Osteocyte (in vitro differentiated cells): ENCODE measurements at regions not wholly inside any gene's neighbourhood (a gene's known extent, or its start where the extent isn't known, plus 50 kb on each side); places are given as distances from the start of the nearest gene placed in this dataset.

Experiments used
- DNase-seq: peaks from one replicate; pipeline ENCODE4 v3.0.0; 2021; ENCODE audit warnings: mixed read lengths; ENCODE audit not compliant: unreplicated experiment; ENCODE audit errors: extremely low spot score
- H3K27ac Mint-ChIP-seq: one replicate; pipeline ENCODE4 v1.8.0; 2021; ENCODE audit warnings: mild to moderate bottlenecking, mixed read lengths; ENCODE audit not compliant: unreplicated experiment
- H3K27me3 Mint-ChIP-seq: one replicate; pipeline ENCODE4 v1.8.0; 2021; ENCODE audit warnings: mixed read lengths; ENCODE audit not compliant: unreplicated experiment
- H3K36me3 Mint-ChIP-seq: one replicate; pipeline ENCODE4 v1.8.0; 2021; ENCODE audit warnings: mixed read lengths; ENCODE audit not compliant: unreplicated experiment
- H3K4me1 Mint-ChIP-seq: one replicate; pipeline ENCODE4 v1.8.0; 2021; ENCODE audit warnings: mixed read lengths; ENCODE audit not compliant: unreplicated experiment
- H3K4me3 Mint-ChIP-seq: one replicate; pipeline ENCODE4 v1.8.0; 2021; ENCODE audit warnings: mild to moderate bottlenecking, moderate library complexity, mixed read lengths; ENCODE audit not compliant: unreplicated experiment
- H3K9me3 Mint-ChIP-seq: one replicate; pipeline ENCODE4 v1.8.0; 2021; ENCODE audit warnings: mixed read lengths; ENCODE audit not compliant: unreplicated experiment
- TF ChIP-seq, protein P1 (sequence below): fragments of 200-600 bp; sonication (generic); IDR thresholded peaks from 2 replicates; pipeline ENCODE4 v1.5.0; 2021; ENCODE audit warnings: antibody characterized with exemption, mild to moderate bottlenecking, moderate library complexity

DNA sequence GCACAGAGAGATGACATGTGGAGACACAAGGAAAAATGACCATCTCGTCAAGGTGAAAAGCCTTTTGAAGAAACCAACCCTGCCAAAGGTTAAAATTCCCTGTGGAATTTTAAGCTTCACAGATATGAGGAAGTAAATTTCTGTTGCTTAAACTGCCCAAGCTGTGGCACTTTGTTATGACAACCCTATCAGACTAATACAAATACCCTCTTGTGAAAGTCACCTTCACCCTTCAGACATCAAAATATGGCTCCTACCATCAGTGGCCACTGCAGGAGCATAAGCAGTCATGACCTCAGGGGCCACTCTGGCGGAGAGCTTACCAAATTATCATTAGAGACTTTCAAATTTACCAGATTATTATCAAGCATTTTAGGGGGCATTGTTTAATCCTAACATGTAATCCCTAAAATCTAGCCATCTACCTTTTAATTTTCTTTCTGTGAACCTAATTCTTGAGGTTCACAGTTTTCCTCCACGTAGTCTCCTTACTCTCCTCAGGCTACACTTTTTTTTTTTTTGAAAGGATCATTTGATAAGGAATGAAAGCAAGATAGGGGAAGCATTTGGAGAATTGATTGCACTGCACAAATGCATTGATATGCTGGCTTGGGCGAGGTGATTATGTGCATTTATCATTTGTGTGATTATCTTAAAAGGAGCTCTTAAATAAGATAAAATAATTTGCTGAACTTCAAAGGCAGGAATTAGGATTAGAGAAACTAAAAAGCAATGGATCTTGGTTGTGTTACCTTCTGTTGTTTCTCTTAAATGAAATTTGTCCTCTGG lies 90.3 kb downstream of the TMEM168 start:
- Mint-ChIP-seq H3K9me3 (no peaks in the 10 kb centered on the region), H3K4me1 (no peaks in the 10 kb centered on the region), H3K36me3 (no peaks in the 10 kb centered on the region), H3K27me3 (peaks cover 12% of the 10 kb centered on the region), H3K4me3 (no peak overlapping the region), H3K27ac (no peak overlapping the region)
- no peak for DNase-seq
- TF ChIP-seq, protein P1, sequence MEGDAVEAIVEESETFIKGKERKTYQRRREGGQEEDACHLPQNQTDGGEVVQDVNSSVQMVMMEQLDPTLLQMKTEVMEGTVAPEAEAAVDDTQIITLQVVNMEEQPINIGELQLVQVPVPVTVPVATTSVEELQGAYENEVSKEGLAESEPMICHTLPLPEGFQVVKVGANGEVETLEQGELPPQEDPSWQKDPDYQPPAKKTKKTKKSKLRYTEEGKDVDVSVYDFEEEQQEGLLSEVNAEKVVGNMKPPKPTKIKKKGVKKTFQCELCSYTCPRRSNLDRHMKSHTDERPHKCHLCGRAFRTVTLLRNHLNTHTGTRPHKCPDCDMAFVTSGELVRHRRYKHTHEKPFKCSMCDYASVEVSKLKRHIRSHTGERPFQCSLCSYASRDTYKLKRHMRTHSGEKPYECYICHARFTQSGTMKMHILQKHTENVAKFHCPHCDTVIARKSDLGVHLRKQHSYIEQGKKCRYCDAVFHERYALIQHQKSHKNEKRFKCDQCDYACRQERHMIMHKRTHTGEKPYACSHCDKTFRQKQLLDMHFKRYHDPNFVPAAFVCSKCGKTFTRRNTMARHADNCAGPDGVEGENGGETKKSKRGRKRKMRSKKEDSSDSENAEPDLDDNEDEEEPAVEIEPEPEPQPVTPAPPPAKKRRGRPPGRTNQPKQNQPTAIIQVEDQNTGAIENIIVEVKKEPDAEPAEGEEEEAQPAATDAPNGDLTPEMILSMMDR, result no peak

DNA sequence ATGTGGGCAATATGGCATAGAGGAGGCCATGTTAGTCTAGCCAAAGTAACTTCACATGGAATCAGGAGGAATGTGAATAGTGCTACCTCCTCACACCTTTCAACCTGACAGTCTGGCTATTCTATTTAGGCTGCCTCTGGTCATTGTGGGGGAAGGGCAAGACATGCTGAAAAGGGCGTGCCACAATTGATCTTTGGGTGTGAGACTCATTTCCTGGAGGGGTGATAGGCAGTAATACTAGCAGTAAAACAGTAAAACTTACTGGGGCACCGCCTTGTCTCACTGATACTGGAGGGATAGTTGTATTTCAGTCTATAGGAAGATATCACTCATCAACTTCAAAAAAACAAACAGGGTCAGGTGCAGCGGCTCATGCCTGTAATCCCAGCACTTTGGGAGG lies 88.7 kb downstream of the TMEM168 start:
- H3K36me3 Mint-ChIP-seq, result no peaks in the 10 kb centered on the region
- TF ChIP-seq, protein P1, result no peak
- no peaks in the 10 kb centered on the region for H3K4me1 Mint-ChIP-seq
- no peak for DNase-seq
- peaks cover 18% of the 10 kb centered on the region for H3K27me3 Mint-ChIP-seq
- no peaks in the 10 kb centered on the region for H3K9me3 Mint-ChIP-seq
- H3K27ac Mint-ChIP-seq, result no peak overlapping the region
- no peak overlapping the region for H3K4me3 Mint-ChIP-seq

DNA sequence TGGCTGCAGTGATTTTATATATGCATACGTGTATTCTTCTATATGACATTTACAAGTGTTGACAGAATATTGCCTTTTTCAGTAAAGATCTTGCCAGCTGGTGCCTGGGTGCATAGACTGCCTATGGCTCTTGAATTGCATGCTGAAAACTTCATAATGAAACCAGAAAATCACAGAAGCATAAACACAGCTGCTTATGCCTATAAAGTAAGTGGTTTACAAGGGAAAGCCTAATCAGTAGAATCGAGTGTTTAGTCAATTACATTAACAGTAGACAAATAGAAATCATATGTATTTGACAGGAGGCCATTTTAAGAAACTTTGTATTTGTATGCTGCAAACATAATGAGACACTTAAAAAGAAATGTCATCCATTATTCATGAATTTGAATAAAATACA lies 82.5 kb downstream of the TMEM168 start:
- Mint-ChIP-seq H3K4me3 (no peak overlapping the region), H3K9me3 (no peaks in the 10 kb centered on the region), H3K27me3 (peaks cover 10% of the 10 kb centered on the region), H3K27ac (no peak overlapping the region), H3K4me1 (no peaks in the 10 kb centered on the region), H3K36me3 (no peaks in the 10 kb centered on the region)
- DNase-seq, result no peak
- TF ChIP-seq, protein P1, result no peak

DNA sequence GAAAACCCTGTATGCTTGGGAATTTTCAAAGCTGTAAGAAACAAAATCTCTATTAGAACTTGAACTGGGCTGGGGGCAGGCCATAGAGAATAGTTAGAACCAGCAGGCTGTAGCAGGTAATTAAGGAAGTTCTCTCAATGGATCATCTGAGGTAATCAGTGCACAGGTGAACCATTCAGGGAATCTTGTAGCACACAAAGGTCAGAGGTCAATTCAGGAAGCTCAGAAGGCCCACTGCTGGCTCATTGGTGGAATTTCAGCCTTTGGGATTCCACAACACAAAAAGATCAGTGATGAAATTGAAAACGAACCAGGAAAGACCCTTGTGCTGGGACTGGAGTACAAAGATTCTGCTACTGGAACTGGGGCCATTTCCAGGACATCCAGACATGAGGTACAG lies 82.0 kb downstream of the TMEM168 start:
- DNase-seq, result no peak
- no peak overlapping the region for H3K27ac Mint-ChIP-seq
- TF ChIP-seq, protein P1, result no peak
- H3K27me3 Mint-ChIP-seq, result peaks cover 10% of the 10 kb centered on the region
- no peaks in the 10 kb centered on the region for H3K4me1 Mint-ChIP-seq
- no peaks in the 10 kb centered on the region for H3K36me3 Mint-ChIP-seq
- no peak overlapping the region for H3K4me3 Mint-ChIP-seq
- H3K9me3 Mint-ChIP-seq, result no peaks in the 10 kb centered on the region
